SK-N-SH (cell line): ENCODE measurements at regions not wholly inside any gene's neighbourhood (a gene's known extent, or its start where the extent isn't known, plus 50 kb on each side); places are given as distances from the start of the nearest gene placed in this dataset.

Source experiments
- CTCF ChIA-PET: fragments of 300-600, 350-600 bp; formaldehyde crosslinking; extraction: SDS; loops from one replicate; lab custom pipeline; 2021; lab: Yijun Ruan, JAX
- POLR2A ChIA-PET: fragments of 350-600 bp; sonication (Branson Sonifier 250); formaldehyde crosslinking; extraction: SDS; loops from one replicate; lab custom pipeline; 2020; ENCODE audit warnings: antibody characterized with exemption, inconsistent platforms; lab: Yijun Ruan, JAX
- DNase-seq: peaks from one replicate; pipeline ENCODE4 v3.0.0; 2012
- H2AFZ ChIP-seq: fragments of 200-600 bp; sonication (generic); 2 replicates; pipeline ENCODE4 v1.8.1; 2016; ENCODE audit warnings: antibody characterized with exemption, mild to moderate bottlenecking, low read depth
- H3F3A ChIP-seq: fragments of 200-600 bp; sonication (generic); replicated peaks from 2 replicates; pipeline ENCODE3; 2016; ENCODE audit warnings: antibody characterized with exemption, mild to moderate bottlenecking; ENCODE audit not compliant: insufficient read depth
- H3K27ac ChIP-seq, 2 experiments: fragments of 200-500 bp in 1 of 2; fragments of 200-600 bp in 1 of 2; sonication (Bioruptor generic) in 1 of 2; sonication (generic), shearing (Covaris generic) in 1 of 2; 2 replicates each; pipeline versions ENCODE4 v1.5.1 to v1.6.1; 2014 to 2016; ENCODE audit warnings: low read depth in 2 of 2, inconsistent platforms in 1 of 2, low read length in 1 of 2, mild to moderate bottlenecking in 1 of 2, mixed read lengths in 1 of 2
- H3K27me3 ChIP-seq: fragments of 200-600 bp; sonication (generic), shearing (Covaris generic); 2 replicates; pipeline ENCODE4 v1.6.1; 2016; ENCODE audit warnings: mixed run types; ENCODE audit not compliant: insufficient read depth
- H3K36me3 ChIP-seq, 2 experiments: fragments of 200-500 bp in 1 of 2; fragments of 200-600 bp in 1 of 2; sonication (Bioruptor generic) in 1 of 2; sonication (generic) in 1 of 2; replicated peaks in 1 of 2; 2 replicates each; pipeline versions ENCODE3 to v1.5.1; 2014 to 2016; ENCODE audit warnings: low read length in 1 of 2, mild to moderate bottlenecking in 1 of 2; ENCODE audit not compliant: insufficient read depth in 2 of 2, control insufficient read depth in 1 of 2
- H3K4me1 ChIP-seq, 2 experiments: fragments of 200-500 bp in 1 of 2; fragments of 200-600 bp in 1 of 2; sonication (Bioruptor generic) in 1 of 2; sonication (generic), shearing (Covaris generic) in 1 of 2; 2 replicates each; pipeline versions ENCODE4 v1.5.1 to v1.6.1; 2014 to 2016; ENCODE audit warnings: low read depth in 1 of 2, low read length in 1 of 2, mixed run types in 1 of 2; ENCODE audit not compliant: insufficient read depth in 2 of 2, control insufficient read depth in 1 of 2
- H3K4me2 ChIP-seq: fragments of 200-600 bp; sonication (generic), shearing (Covaris generic); 2 replicates; pipeline ENCODE4 v1.6.1; 2017; ENCODE audit warnings: mixed run types
- H3K4me3 ChIP-seq, 2 experiments: fragments of 200-500 bp in 1 of 2; fragments of 200-600 bp in 1 of 2; sonication (Bioruptor generic) in 1 of 2; sonication (generic), shearing (Covaris generic) in 1 of 2; 2 replicates each; pipeline versions ENCODE4 v1.5.1 to v1.8.1; 2014 to 2016; ENCODE audit warnings: low read depth in 2 of 2, inconsistent platforms in 1 of 2, low read length in 1 of 2, mild to moderate bottlenecking in 1 of 2, mixed read lengths in 1 of 2, moderate library complexity in 1 of 2
- H3K79me2 ChIP-seq: fragments of 200-600 bp; sonication (generic); 2 replicates; pipeline ENCODE4 v1.8.1; 2017; ENCODE audit warnings: mild to moderate bottlenecking; ENCODE audit not compliant: insufficient read depth
- H3K9ac ChIP-seq: fragments of 200-600 bp; sonication (generic); 2 replicates; pipeline ENCODE4 v1.6.1; 2017; ENCODE audit warnings: mixed run types
- H3K9me2 ChIP-seq: fragments of 200-600 bp; sonication (generic); 2 replicates; pipeline ENCODE4 v1.6.1; 2017; ENCODE audit warnings: mixed run types
- H3K9me3 ChIP-seq: fragments of 200-600 bp; sonication (generic); 2 replicates; pipeline ENCODE4 v1.6.1; 2017; ENCODE audit warnings: mixed run types, mild to moderate bottlenecking, moderate library complexity
- H4K20me1 ChIP-seq: fragments of 200-600 bp; sonication (generic); 2 replicates; pipeline ENCODE4 v1.6.1; 2017; ENCODE audit warnings: mild to moderate bottlenecking, mixed run types; ENCODE audit not compliant: insufficient read depth
- CHD2 ChIP-seq: fragments of 150-350 bp; IDR thresholded peaks from 2 replicates; pipeline ENCODE4 v1.6.1; 2018; ENCODE audit warnings: low read length; ENCODE audit not compliant: partially characterized antibody
- GABPA ChIP-seq: IDR thresholded peaks from 2 replicates; pipeline ENCODE4 v1.4.0; 2012; ENCODE audit warnings: low read depth, mild to moderate bottlenecking
- NRF1 ChIP-seq: IDR thresholded peaks from 2 replicates; pipeline ENCODE4 v1.6.1; 2012; ENCODE audit warnings: low read depth, mild to moderate bottlenecking, low read length
- SMC3 ChIP-seq: IDR thresholded peaks from 2 replicates; pipeline ENCODE4 v1.6.1; 2012; ENCODE audit warnings: low read depth, low read length, improper control_type of control experiment
- YY1 ChIP-seq: IDR thresholded peaks from 2 replicates; pipeline ENCODE4 v1.4.0; 2012; ENCODE audit warnings: low read depth, mild to moderate bottlenecking
- WGBS: methylation state at CpG from one replicate; pipeline ENCODE4 v1.1.6; 2017; ENCODE audit warnings: low lambda C conversion rate; 5-methylcytosine and 5-hydroxymethylcytosine counted together
- TF ChIP-seq, protein P1 (sequence below): fragments of 150-350 bp; IDR thresholded peaks from 2 replicates; pipeline ENCODE4 v1.6.1; 2017; ENCODE audit warnings: antibody characterized with exemption, low read length, low read depth, borderline replicate concordance
- TF ChIP-seq, protein P2 (sequence below): IDR thresholded peaks from 2 replicates; pipeline ENCODE4 v1.4.0; 2012; ENCODE audit warnings: low read depth
- TF ChIP-seq, protein P3 (sequence below): IDR thresholded peaks from 2 replicates; pipeline ENCODE4; 2012
- TF ChIP-seq, protein P4 (sequence below): fragments of 150-350 bp; IDR thresholded peaks from 2 replicates; pipeline ENCODE4 v1.6.1; 2016; ENCODE audit warnings: mild to moderate bottlenecking, low read depth, low read length
- TF ChIP-seq, protein P5 (sequence below): IDR thresholded peaks from 2 replicates; pipeline ENCODE4 v1.4.0; 2012; ENCODE audit warnings: low read depth, borderline replicate concordance

DNA sequence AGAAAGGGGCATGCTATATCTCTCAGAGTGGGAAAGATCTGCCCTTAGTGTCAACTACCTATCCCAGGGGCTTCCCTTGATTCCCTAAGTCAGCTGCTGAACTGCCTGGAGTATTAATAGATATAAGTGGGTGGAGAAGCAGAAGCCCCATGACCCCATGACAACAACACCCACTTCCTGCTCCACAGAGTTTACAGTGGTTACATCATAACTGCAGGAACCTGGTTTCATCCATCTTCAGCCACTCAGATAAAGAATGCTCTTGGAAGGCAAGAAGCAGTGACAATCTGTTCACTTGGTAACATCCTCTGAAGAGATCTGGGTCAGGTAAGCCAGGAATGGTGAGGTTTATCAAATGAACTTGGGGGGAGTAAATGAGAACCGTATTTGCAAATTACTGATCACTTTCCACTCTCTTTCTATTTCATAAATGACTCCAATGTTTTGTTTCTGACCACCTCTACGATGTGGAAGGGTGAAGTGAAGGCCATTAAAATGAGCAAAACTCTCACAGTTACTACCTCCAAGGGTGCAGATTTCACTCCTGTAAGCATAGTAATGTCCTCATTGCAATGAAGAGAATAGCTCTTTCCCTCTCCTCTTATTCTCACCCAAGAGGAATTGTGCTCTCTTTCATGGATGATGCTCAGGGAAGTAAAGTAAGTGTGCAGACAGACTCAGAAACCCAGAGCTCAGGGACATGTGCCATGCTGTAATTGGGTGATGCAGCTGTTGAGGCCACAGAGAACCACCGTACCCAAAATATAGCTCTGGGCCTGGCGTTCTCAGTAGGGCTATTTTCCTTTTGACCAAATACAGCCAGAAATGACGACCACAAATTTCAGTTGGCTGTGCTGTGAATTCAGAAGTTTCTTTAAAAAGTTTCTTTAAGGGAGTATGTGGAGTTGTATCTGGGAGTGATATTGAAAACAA lies 192.8 kb upstream of the APCDD1 start:
- no peak for DNase-seq
- CTCF ChIA-PET, result interaction anchor here (1.3 kb wide), 1 partner anchor 40 kb away, joined by 3 read pairs; no protein-coding TSS in a partner anchor

More for the DNA sequence above, 192.8 kb upstream of the APCDD1 start:
- Histone ChIP-seq H3K27ac (no peak overlapping the region), H3K79me2 (no peaks in the 10 kb centered on the region), H3F3A (no peaks in the 10 kb centered on the region), H3K4me1 (no peaks in the 10 kb centered on the region), H3K4me3 (no peak overlapping the region), H3K9ac (no peak overlapping the region), H2AFZ (no peak overlapping the region), H3K9me3 (no peaks in the 10 kb centered on the region), H3K9me2 (no peaks in the 10 kb centered on the region), H4K20me1 (no peaks in the 10 kb centered on the region), H3K27me3 (0 out of 2 replicates have a peak, but pooled peaks cover 10% of the 10 kb centered on the region), H3K4me2 (no peak overlapping the region), H3K36me3 (no peaks in the 10 kb centered on the region)
- POLR2A ChIA-PET, result no interaction called here
- TF ChIP-seq, protein P1, sequence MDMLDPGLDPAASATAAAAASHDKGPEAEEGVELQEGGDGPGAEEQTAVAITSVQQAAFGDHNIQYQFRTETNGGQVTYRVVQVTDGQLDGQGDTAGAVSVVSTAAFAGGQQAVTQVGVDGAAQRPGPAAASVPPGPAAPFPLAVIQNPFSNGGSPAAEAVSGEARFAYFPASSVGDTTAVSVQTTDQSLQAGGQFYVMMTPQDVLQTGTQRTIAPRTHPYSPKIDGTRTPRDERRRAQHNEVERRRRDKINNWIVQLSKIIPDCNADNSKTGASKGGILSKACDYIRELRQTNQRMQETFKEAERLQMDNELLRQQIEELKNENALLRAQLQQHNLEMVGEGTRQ, result no peak
- TF ChIP-seq YY1 (no peak), GABPA (no peak), SMC3 (no peak), NRF1 (no peak), CHD2 (no peak)
- TF ChIP-seq, protein P2, sequence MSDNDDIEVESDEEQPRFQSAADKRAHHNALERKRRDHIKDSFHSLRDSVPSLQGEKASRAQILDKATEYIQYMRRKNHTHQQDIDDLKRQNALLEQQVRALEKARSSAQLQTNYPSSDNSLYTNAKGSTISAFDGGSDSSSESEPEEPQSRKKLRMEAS, result no peak
- TF ChIP-seq, protein P3, sequence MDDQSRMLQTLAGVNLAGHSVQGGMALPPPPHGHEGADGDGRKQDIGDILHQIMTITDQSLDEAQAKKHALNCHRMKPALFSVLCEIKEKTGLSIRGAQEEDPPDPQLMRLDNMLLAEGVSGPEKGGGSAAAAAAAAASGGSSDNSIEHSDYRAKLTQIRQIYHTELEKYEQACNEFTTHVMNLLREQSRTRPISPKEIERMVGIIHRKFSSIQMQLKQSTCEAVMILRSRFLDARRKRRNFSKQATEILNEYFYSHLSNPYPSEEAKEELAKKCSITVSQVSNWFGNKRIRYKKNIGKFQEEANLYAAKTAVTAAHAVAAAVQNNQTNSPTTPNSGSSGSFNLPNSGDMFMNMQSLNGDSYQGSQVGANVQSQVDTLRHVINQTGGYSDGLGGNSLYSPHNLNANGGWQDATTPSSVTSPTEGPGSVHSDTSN, result no peak
- TF ChIP-seq, protein P4, sequence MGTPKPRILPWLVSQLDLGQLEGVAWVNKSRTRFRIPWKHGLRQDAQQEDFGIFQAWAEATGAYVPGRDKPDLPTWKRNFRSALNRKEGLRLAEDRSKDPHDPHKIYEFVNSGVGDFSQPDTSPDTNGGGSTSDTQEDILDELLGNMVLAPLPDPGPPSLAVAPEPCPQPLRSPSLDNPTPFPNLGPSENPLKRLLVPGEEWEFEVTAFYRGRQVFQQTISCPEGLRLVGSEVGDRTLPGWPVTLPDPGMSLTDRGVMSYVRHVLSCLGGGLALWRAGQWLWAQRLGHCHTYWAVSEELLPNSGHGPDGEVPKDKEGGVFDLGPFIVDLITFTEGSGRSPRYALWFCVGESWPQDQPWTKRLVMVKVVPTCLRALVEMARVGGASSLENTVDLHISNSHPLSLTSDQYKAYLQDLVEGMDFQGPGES, result no peak
- TF ChIP-seq, protein P5, sequence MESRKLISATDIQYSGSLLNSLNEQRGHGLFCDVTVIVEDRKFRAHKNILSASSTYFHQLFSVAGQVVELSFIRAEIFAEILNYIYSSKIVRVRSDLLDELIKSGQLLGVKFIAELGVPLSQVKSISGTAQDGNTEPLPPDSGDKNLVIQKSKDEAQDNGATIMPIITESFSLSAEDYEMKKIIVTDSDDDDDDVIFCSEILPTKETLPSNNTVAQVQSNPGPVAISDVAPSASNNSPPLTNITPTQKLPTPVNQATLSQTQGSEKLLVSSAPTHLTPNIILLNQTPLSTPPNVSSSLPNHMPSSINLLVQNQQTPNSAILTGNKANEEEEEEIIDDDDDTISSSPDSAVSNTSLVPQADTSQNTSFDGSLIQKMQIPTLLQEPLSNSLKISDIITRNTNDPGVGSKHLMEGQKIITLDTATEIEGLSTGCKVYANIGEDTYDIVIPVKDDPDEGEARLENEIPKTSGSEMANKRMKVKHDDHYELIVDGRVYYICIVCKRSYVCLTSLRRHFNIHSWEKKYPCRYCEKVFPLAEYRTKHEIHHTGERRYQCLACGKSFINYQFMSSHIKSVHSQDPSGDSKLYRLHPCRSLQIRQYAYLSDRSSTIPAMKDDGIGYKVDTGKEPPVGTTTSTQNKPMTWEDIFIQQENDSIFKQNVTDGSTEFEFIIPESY, result no peak
- WGBS, result 33% methylated on average over 5 of the region's 5 CpGs
